COR-L47 (cell line): ENCODE measurements at regions not wholly inside any gene's neighbourhood (a gene's known extent, or its start where the extent isn't known, plus 50 kb on each side); places are given as distances from the start of the nearest gene placed in this dataset.

Experiments used
- DNase-seq: peaks from one replicate; lab custom pipeline; 2025; lab: John Stamatoyannopoulos, UW

GRCh38 chr6:90435207-90435899 lies 138.7 kb upstream of the BACH2 start:
- no peak for DNase-seq

DNA sequence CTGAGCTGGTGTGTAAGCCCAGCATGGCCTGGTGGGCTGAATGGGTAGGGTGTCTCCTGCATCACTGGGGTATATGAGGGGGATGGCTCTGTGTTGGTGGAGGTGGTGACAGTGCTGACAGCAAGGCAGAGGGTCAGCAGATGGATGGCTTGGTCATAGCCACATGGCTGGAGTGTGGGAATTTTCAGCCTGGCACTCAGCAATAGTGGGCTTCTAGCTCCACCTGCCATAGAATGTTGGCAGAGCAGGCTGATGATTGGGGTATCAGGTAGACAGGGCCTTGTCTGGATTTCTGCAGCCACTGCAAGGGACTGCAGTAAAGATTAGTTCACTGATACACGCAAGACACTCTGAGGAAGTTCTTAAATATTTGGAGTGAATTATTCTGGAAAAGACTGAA lies 137.5 kb upstream of the BACH2 start:
- no peak for DNase-seq

GRCh38 chr6:90432937-90433336 lies 136.3 kb upstream of the BACH2 start:
- no peak for DNase-seq

GRCh38 chr6:90432041-90432775 lies 135.6 kb upstream of the BACH2 start:
- DNase-seq = no peak

DNA sequence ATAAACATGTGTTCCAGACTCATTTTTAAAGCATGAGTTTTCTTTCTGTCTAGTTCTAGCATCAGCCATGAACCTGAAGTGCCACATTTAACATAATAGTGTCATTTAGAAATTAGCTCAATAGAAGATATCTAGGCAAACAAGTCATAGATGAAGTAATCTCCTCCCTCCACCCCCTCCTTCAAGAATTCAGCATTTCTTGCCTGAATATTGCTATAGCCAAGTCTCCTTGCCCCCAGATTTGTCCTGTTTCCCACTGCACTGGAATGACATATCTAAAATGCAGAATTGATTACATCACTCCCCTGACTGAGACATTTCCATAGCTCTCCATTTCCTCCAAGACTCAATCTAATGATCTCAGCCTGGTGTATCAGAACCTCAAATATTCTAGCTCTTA lies 134.9 kb upstream of the BACH2 start:
- no peak for DNase-seq

- no peak for DNase-seq
These were observed 133.1 kb upstream of the BACH2 start for GRCh38 chr6:90429713-90430112.

DNA sequence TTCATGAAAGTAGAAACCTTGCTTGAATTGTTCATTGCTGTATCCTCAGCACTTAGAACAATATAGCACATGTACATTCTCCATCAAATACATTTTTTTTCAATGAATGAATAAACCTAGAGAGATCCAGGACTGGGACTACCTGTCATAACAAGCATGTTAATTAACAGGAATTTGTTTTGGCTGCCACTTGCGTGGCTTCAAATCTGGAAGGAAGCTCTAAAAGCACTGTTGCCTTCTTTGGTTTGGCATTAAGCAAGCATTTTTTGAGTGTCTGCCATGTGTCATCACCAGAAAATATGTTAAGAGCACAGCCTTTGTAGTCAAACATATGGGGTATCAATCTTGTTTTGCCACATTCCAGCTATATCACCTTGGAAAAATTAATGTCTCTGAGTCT lies 131.9 kb upstream of the BACH2 start:
- DNase-seq = no peak

- no peak for DNase-seq
These were observed 128.6 kb upstream of the BACH2 start for GRCh38 chr6:90425161-90425641.

DNA sequence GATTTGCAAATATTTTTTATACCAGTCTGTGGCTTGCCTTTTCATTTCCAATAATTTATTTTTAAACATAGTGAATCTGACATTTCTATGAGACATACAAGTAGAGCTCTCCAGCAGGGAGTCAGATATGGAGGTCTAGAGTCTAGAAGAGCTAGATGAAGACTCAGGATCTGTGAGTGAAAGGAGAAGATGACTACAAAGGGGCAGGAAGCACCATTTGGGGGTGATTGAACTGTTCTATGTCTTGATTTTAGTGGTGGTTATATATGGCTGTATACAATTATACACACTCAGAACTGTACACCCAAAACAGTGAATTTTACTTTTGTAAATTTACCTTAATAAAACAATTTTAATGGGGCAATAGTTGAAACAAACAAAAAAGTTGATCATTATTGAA lies 127.9 kb upstream of the BACH2 start:
- no peak for DNase-seq

DNA sequence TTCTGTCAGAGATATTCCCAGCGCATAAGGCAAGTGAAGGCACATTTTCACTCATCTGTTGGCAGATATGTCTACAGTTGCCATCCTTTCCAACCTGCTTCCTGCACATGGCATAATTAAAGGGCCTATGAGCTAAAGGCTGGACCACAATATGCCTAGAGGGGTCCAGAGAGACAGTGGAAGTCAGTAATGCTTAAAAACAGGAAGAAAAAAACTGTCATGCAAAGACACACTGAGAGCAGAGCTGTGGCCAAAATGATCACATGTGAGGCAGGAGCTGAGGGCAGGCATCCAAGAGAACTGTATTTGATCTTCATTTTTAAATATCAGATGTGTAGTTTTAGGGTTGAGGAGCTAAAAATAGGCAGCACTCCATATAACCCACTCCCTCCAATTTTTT lies 125.0 kb upstream of the BACH2 start:
- no peak for DNase-seq

GRCh38 chr6:90420500-90420899 lies 123.9 kb upstream of the BACH2 start:
- DNase-seq = no peak

DNA sequence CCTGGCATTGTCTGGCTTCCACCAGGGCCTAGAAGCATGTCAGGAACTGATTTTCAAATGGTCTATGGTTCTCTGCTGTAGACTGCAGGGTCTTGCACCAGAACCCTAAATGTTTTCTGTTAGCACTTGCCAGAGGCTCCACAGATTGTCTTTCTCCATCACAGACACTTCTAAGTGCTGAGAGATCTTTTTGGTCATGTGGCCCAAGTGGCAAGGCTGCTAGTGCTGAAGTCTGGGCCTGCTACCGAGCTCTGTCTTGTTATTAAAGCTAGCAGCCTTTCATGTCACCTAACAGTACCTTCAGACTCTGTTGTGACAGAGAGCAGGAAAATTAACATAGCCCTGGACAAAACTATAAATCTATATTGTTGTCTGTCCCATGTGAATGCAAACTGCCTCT lies 120.7 kb upstream of the BACH2 start:
- no peak for DNase-seq

- DNase-seq = no peak
These were observed 119.7 kb upstream of the BACH2 start for GRCh38 chr6:90416322-90416721.

DNA sequence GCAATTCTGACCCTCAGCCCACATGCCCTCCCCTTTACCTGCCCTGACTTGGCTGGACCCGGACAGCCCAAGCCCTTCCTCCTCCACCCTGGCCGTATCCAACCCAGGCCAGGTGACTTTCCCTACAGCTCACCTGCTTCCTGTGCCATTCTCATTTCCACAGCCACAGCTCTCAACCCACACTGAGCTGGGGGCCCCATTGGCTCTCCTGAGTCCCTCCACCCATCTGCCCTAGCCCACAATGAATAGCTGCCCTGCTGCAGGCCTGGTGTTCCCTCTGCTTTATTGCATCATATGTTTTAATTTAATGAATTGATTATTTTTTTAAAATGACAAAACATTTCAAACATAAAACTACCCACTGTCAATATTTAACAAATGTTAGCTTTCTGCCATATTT lies 118.5 kb upstream of the BACH2 start:
- DNase-seq = no peak

DNA sequence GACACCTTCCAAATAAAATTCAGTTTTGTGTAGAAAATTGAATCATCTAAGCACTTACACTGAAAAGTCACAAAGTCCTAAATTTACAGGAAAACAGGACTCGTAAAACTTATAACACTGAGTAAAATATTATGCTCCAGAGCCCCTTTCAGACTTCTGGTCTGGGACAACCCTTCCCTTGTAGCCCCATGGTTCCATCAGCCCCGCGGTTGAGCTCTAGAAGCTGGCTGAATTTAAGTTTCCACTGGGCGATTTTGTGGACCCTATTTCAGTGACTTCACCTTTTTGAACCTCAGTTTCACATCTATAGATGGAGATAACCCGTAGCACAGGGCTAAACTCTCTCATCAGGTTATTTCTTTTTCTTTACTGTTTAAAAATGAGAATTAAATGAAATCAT lies 117.7 kb upstream of the BACH2 start:
- no peak for DNase-seq

- DNase-seq = peak; percentile 79
These were observed 117.2 kb upstream of the BACH2 start for GRCh38 chr6:90413867-90414266.

DNA sequence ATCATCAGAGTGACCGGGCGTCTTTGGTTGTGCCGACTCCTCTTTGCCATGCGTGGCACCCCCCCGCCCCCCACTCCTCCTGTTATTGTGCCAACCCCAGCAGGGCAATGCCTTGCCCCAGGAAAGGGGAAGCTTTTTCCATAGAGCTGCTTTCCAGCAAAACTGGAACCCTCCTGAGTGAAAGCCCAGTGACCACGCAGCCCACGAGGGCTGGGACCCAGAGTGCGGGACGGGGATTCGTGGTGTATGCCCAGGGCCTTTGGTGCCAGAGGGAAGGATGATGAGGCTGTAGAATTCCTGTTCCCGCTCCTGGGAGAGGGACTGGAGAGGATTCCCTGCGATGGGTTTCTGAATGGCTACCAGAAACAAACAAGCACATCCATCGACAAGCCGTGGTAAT lies 116.8 kb upstream of the BACH2 start:
- DNase-seq = no peak

- DNase-seq = no peak
These were observed 116.1 kb upstream of the BACH2 start for GRCh38 chr6:90412538-90413369.

- DNase-seq = no peak
These were observed 114.7 kb upstream of the BACH2 start for GRCh38 chr6:90411292-90411781.

DNA sequence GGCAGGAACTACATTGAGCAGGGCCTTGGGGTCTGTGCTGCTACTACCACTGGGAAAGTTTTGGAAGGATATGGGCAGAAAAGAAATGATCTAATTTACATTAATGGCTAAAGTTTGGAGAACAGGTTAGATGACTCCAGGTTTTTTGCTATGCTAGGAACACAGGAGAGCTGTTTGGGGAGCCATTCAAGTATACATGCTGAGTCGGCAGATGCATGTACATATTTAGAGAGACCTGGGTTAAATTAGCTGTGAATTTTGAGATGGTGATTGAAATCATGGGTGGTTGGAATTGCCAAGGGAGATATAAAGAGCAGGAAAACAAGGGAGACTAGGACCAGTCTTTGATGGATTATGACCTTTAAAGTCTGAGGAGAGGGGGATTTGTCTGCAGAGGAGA lies 113.1 kb upstream of the BACH2 start:
- DNase-seq = no peak

GRCh38 chr6:90406957-90407356 lies 110.3 kb upstream of the BACH2 start:
- DNase-seq = no peak

DNA sequence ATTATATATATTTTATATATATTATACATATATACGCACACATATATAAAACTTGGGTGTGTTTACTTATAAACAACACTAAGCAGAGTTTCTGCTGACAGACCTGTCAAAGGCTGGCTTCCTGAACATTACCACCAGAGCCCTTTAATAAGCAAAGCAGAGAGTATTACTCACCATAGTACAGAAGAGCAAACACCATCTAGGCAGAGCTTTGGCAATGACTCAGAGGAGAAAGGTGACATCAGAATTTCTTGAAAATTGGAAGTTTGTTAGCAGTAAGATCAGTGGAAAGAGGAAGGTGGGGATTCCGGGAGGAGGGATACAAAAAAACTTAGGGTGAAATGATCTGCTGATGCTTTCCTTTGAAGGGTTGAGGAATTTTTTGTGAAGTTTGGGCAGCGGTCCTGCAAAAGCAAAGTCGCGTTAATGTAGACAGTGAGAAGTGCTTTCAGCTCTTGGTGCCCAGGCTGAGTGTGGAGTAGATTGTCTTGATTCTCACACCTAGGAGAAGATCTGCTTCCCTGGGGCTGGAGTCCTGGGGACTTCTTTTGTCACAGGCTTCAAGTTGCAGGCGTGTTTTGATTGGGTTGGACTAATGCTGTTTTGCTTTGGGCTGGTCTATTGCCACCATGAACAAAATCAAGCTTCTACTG lies 109.6 kb upstream of the BACH2 start:
- DNase-seq = no peak
